Motor neuron (in vitro differentiated cells): ENCODE measurements at regions not wholly inside any gene's neighbourhood (a gene's known extent, or its start where the extent isn't known, plus 50 kb on each side); places are given as distances from the start of the nearest gene placed in this dataset.
"Not testable (repeated sequence)": the region's sequence is repeated elsewhere in the genome, so short reads cannot be mapped to it uniquely, and the experiment has no call there.

Experiments
- ATAC-seq, 8 experiments: fragments of 200-7000 bp; cut with Tn5 transposase; replicated peaks in 6 of 8; 2 replicates each; pipeline ENCODE4 v1.8.0; 2021; ENCODE audit warnings: mild to moderate bottlenecking in 8 of 8, moderate library complexity in 8 of 8
- H3K27ac ChIP-seq, 2 donors: fragments of 250-450 bp; sonication (Bioruptor Pico); 2 replicates each; pipeline ENCODE4 v1.9.0; 2021; ENCODE audit warnings: antibody characterized with exemption in 2 of 2, mild to moderate bottlenecking in 2 of 2, moderate library complexity in 1 of 2
- H3K4me1 ChIP-seq, 2 donors: fragments of 250-450 bp; sonication (Bioruptor Pico); replicated peaks in 1 of 2; 2 replicates each; pipeline ENCODE4 v1.6.1; 2021; ENCODE audit warnings: antibody characterized with exemption in 2 of 2, mild to moderate bottlenecking in 2 of 2, moderate library complexity in 1 of 2
- H3K4me3 ChIP-seq, 5 donors: fragments of 250-450 bp; sonication (Bioruptor Pico); 2 replicates each; pipeline ENCODE4 v1.9.0; 2021; ENCODE audit warnings: antibody characterized with exemption in 5 of 5, mild to moderate bottlenecking in 5 of 5, moderate library complexity in 4 of 5
- WGBS, 10 experiments: fragments of 450-650 bp; shearing (Covaris generic); methylation state at CpG; one replicate each; pipeline ENCODE4 v1.0.0; 2022; 5-methylcytosine and 5-hydroxymethylcytosine counted together
- in situ Hi-C, 9 experiments: fragments of 400-800 bp; cut with MboI; loops; one replicate each; pipeline ENCODE4 v1.15.0; 2021; ENCODE audit warnings: low sequenced_read_pairs in 9 of 9, low pct_unique_long_range_greater_than_20kb in 2 of 9; ENCODE audit not compliant: unreplicated experiment in 9 of 9

DNA sequence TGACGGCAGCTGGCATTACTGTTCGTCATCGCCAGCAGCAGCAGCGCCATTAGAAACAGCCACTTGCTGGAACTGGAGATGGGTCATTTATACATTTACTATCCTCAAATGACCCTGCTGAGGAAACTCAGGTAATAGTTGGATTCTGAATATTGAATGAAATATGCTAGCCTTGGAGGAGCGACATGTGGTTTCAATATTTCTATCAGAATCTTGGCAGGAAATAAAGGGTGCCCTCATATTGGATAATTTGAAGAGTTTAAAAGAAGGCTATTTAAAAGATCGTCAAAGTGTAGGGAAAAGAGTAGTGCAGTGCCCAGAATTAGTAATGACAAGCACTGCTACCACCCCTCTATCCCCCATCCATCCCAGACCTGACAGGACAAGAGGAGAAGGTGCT, 109.6 kb upstream of the CPM start:
- no peak for ATAC-seq
- 73 to 100% (median 94%) methylated on average over 3 to 6 of the region's 6 CpGs; no CpG with 5 or more reads in 2 of the 10 experiments for WGBS, 10 experiments
- in situ Hi-C loops = no loop called here
- H3K4me1 ChIP-seq = no peaks in the 10 kb centered on the region
- H3K27ac ChIP-seq = no peak overlapping the region
- H3K4me3 ChIP-seq = no peak overlapping the region

DNA sequence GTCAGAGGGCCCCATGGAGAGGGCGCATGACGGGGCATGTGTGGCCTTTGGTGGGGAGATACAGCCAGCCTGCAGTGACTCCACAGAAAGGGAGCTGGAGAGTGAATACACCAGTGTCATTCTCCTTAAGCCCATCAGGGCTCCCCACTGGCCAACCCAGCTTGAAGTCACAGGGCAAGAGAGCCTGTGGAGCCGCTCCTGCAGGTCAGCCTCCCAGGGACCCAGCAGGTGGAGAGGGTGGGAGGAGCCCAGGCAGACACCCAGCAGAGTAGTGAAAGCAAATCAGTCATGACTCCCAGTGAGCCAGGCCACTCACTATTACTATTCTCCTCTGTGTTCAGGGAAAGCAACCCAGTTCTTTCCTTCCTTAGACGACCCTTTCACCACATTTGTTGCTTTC, 110.0 kb upstream of the CPM start:
- H3K4me3 ChIP-seq = no peak overlapping the region
- peak in 1 of 8 experiments; percentile 20 for ATAC-seq
- in situ Hi-C loops = no loop called here
- H3K4me1 ChIP-seq = no peaks in the 10 kb centered on the region
- WGBS, 10 experiments = 20 to 90% (median 59%) methylated on average over 1 to 4 of the region's 4 CpGs; no CpG with 5 or more reads in 2 of the 10 experiments
- no peak overlapping the region for H3K27ac ChIP-seq

- in situ Hi-C loops = no loop called here
Measured at GRCh38 chr12:69044887-69045286, 111.9 kb upstream of the CPM start.

GRCh38 chr12:69045430-69045829, 112.5 kb upstream of the CPM start:
- 80 to 100% (median 92%) methylated on average over 1 to 6 of the region's 6 CpGs; no CpG with 5 or more reads in 2 of the 10 experiments for WGBS, 10 experiments
- in situ Hi-C loops = no loop called here
- Histone ChIP-seq H3K27ac (no peak overlapping the region), H3K4me3 (no peak overlapping the region), H3K4me1 (no peaks in the 10 kb centered on the region)
- ATAC-seq = no peak

More at GRCh38 chr12:69044887-69045286, 111.9 kb upstream of the CPM start:
- Histone ChIP-seq H3K4me3 (no peak overlapping the region), H3K27ac (no peak overlapping the region), H3K4me1 (no peaks in the 10 kb centered on the region)
- ATAC-seq = no peak
- 20 to 100% (median 80%) methylated on average over 1 to 2 of the region's 2 CpGs; no CpG with 5 or more reads in 3 of the 10 experiments for WGBS, 10 experiments

DNA sequence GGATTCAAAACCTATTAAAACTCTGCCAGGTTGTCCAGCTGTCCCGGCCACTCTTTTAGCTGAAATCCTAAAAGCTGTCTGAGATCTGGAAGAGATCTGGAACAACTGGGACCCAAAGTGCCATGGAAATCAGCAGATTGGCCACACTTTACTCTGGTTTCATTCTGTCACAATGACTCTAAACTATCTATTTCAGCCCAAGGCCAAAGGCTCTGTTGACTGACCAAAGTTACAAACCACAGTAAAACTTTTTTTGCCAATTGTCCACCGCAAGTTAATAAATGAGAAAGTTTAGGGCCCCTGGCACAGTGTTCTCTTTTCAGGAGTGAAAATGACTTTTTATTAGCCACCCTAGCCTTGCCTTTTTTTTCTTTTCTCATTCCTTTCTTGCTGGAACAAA, 113.4 kb upstream of the CPM start:
- Histone ChIP-seq H3K4me1 (no peaks in the 10 kb centered on the region), H3K27ac (no peak overlapping the region), H3K4me3 (no peak overlapping the region)
- WGBS, 10 experiments = 83 to 100% (median 100%) methylated on average over 1 to 2 of the region's 2 CpGs; no CpG with 5 or more reads in 1 of the 10 experiments
- in situ Hi-C loops = no loop called here
- no peak for ATAC-seq

DNA sequence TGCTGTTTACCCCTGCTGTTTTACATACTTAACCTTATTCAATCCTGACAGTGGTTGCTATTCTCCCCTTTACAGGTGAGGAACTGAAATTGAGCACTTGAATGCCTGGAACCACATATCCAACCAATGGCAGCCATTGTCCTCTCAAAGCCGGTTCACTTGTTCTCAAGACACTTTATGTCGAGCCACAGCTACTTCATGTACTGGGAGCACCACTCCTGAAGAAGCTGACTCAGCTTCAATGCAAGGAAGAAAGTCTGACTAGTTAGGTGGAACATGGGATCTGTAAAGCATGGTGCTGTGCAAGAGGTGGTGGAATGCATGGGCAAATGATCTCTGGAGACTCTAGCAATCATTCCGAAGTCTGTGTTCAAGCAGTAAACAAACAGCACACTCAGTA, 113.9 kb upstream of the CPM start:
- in situ Hi-C loops = no loop called here
- H3K27ac ChIP-seq = no peak overlapping the region
- H3K4me3 ChIP-seq = no peak overlapping the region
- ATAC-seq = no peak
- 80 to 100% (median 91%) methylated on average over 1 to 3 of the region's 3 CpGs; no CpG with 5 or more reads in 2 of the 10 experiments for WGBS, 10 experiments
- H3K4me1 ChIP-seq = no peaks in the 10 kb centered on the region

DNA sequence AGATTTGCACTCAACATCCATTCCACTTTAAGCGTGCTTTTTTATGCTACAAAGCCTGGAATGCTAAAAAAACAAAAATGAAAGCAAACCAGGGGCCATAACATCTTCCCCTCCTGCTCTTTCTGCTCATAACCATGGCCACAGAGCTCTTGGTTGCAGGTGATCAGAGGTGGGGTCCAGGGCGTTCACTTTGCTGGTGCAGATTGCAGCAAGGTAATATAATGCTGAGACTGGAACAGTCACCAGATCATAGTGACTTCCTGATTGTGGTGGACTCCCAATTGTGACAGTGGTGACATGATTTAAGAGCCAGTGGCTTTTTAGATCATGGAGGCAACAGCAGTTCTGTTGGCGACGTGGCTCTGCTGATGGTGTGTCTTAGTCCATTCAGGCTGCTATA, 115.0 kb upstream of the CPM start:
- in situ Hi-C loops = no loop called here
- Histone ChIP-seq H3K4me1 (no peaks in the 10 kb centered on the region), H3K4me3 (no peak overlapping the region), H3K27ac (no peak overlapping the region)
- 67 to 100% (median 90%) methylated on average over 1 to 4 of the region's 4 CpGs; no CpG with 5 or more reads in 4 of the 10 experiments for WGBS, 10 experiments
- no peak for ATAC-seq

- 81 to 100% (median 91%) methylated on average over 1 to 2 of the region's 2 CpGs; no CpG with 5 or more reads in 2 of the 10 experiments for WGBS, 10 experiments
- in situ Hi-C loops, H3K4me1 ChIP-seq, H3K27ac ChIP-seq, H3K4me3 ChIP-seq, ATAC-seq: not testable (repeated sequence)
Measured at GRCh38 chr12:69049855-69050254, 116.9 kb upstream of the CPM start.

- Histone ChIP-seq H3K4me3 (no peak overlapping the region), H3K4me1 (no peaks in the 10 kb centered on the region), H3K27ac (no peak overlapping the region)
- 0 to 89% (median 69%) methylated on average over 1 to 8 of the region's 8 CpGs for WGBS, 10 experiments
- in situ Hi-C loops = no loop called here
- ATAC-seq = peak; percentile 24 to 100 (median 58)
Measured at GRCh38 chr12:69052613-69053408, 119.8 kb upstream of the CPM start.

DNA sequence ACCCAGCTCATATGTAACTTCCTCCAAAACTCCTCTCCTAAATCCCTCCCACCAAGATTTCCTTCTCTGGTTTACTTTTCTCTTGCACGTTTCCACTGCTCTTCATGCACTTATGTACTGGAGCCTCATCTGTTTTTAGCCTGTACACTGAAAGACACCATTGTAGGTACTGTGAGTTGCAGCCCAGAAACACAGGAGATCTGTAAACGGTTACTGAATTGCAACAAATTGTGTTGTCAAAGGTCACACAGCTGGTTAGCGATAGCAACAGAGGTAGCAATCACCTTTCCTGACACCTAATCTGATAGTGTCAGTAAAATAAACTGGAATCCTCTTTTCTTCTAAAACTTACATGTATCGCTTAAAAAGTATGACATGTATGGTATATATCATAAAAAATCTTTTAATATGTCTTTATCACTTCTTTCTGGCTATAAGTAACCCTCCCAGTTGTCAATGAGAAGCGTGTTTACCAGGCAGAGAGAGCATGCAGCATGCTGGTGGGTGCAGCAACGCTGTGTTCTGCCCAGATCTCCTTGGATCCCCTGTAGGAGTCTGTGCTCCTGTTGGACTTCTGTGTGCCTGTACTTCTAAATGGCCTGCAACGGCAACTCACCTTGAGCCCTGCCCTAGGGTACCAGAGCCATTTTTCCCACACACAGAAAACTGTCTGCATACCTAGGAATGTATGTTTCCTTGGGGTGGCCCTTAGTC, 121.5 kb upstream of the CPM start:
- no peak overlapping the region for H3K4me3 ChIP-seq
- ATAC-seq = no peak
- H3K27ac ChIP-seq = no peak overlapping the region
- no peaks in the 10 kb centered on the region for H3K4me1 ChIP-seq
- in situ Hi-C loops = no loop called here
- WGBS, 10 experiments = 76 to 96% (median 91%) methylated on average over 2 to 5 of the region's 7 CpGs

- Histone ChIP-seq H3K4me1 (no peaks in the 10 kb centered on the region), H3K27ac (no peak overlapping the region), H3K4me3 (no peak overlapping the region)
- 54 to 100% (median 79%) methylated on average over 1 to 2 of the region's 2 CpGs; no CpG with 5 or more reads in 5 of the 10 experiments for whole genome bisulfite sequencing, 10 experiments
- in situ Hi-C loops = no loop called here
- no peak for ATAC-seq
Measured at GRCh38 chr12:69055280-69055679, 122.3 kb upstream of the CPM start.

DNA sequence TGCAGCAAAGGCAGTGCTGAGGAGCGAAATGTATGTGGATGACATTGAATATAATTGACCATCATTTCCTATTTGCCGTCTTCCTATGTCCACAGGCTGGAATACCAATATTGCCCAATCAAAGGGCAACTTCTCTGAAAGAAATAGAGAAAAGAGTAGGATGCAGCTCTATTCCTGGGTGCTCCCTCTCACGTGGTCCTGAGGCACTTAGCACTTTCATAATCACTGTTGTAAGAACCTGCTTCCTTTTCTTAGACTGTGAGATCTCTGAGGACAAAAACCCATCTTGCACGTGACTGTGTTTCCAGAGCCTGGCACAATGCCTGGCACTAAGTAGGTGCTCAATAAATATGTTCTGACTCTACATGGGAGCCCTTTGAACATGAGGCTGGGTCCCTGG, 122.7 kb upstream of the CPM start:
- WGBS, 10 experiments = 80 to 100% (median 88%) methylated on average over 1 to 4 of the region's 4 CpGs; no CpG with 5 or more reads in 2 of the 10 experiments
- in situ Hi-C loops = no loop called here
- Histone ChIP-seq H3K4me1 (no peaks in the 10 kb centered on the region), H3K27ac (no peak overlapping the region), H3K4me3 (no peak overlapping the region)
- no peak for ATAC-seq

DNA sequence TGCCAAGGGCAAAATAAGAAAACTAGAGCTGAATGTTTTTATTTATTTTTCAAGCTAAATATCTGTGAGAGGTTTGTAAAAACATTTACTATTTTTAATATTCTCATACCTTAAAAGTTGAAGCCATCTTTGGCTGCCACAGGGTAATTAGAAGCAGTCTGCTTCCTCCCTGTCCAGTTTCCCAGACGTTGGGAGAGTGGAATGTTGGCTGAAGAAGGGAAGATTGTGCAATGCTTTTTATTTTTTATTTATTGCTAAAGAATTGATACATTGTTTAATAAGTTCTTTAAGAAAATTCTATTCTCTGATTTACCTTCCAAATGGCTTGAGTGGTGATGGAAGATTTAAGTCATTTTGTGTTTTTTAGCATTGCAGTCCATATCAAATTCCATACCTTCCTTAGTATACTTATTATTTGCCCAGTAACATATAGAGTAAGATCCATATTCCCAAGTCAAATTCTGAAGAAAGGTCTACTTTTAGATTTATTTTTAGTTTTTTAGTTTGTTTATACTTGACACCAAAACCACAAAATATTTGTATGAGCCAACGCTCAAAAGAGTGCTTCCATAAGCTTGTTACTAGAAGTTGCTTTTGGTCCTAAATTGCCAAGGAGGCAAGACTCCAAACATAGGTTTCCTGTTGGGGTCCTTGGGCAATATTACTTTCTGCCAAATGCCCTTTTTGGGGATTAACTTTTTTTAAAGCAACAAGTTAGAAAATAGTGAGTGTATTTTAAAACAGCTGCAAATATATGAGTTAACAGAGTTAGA, 124.0 kb upstream of the CPM start:
- Histone ChIP-seq H3K27ac (no peak overlapping the region), H3K4me1 (no peaks in the 10 kb centered on the region), H3K4me3 (no peak overlapping the region)
- in situ Hi-C loops = no loop called here
- no peak for ATAC-seq
- 10 to 100% (median 70%) methylated on average over 1 to 2 of the region's 2 CpGs for WGBS, 10 experiments
